Thyroid gland (tissue), 4 donors: ENCODE measurements at regions not wholly inside any gene's neighbourhood (a gene's known extent, or its start where the extent isn't known, plus 50 kb on each side); places are given as distances from the start of the nearest gene placed in this dataset.

Source experiments
- POLR2A ChIP-seq, 2 donors: fragments of 450-650 bp; IDR thresholded peaks; one replicate each; pipeline ENCODE4 v1.6.1; 2017; ENCODE audit warnings: antibody characterized with exemption in 2 of 2, mild to moderate bottlenecking in 2 of 2, moderate library complexity in 1 of 2
- TF ChIP-seq, protein P1 (sequence below), 6 experiments: fragments of 200-600 bp in 3 of 6; fragments of 450-650 bp in 3 of 6; sonication (generic) in 3 of 6; IDR thresholded peaks; one replicate each; pipeline ENCODE4 v1.5.1; 2016 to 2019; ENCODE audit warnings: antibody characterized with exemption in 6 of 6, mild to moderate bottlenecking in 2 of 6, inconsistent platforms in 1 of 6, moderate library complexity in 1 of 6

DNA sequence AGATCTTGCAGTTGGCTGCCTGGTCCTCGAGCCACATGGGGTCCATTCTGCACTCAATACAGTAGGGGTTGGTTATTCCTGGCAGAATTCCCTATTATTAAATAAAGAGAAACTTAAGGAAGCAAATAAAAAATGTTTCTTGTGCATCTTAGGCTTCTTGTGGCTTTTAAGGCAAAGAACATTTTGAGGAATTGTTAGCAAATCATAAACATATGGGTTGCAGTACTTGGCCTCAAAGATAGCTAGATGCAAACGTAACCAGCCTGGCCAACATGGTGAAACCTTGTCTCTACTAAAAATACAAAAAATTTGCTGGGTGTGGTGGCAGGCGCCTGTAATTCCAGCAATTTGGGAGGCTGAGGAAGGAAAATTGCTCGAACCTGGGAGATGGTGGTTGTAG lies 50.8 kb upstream of the KCNA5 start:
- TF ChIP-seq, protein P1, sequence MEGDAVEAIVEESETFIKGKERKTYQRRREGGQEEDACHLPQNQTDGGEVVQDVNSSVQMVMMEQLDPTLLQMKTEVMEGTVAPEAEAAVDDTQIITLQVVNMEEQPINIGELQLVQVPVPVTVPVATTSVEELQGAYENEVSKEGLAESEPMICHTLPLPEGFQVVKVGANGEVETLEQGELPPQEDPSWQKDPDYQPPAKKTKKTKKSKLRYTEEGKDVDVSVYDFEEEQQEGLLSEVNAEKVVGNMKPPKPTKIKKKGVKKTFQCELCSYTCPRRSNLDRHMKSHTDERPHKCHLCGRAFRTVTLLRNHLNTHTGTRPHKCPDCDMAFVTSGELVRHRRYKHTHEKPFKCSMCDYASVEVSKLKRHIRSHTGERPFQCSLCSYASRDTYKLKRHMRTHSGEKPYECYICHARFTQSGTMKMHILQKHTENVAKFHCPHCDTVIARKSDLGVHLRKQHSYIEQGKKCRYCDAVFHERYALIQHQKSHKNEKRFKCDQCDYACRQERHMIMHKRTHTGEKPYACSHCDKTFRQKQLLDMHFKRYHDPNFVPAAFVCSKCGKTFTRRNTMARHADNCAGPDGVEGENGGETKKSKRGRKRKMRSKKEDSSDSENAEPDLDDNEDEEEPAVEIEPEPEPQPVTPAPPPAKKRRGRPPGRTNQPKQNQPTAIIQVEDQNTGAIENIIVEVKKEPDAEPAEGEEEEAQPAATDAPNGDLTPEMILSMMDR (IDR thresholded peaks at IDR 0.05) = no peak
- no peak for TF ChIP-seq POLR2A (IDR thresholded peaks at IDR 0.05)
